NT2/D1 (cell line): ENCODE measurements at regions not wholly inside any gene's neighbourhood (a gene's known extent, or its start where the extent isn't known, plus 50 kb on each side); places are given as distances from the start of the nearest gene placed in this dataset.

Experiments used
- DNase-seq: peaks from one replicate; pipeline ENCODE4 v3.0.0-alpha.2; 2011; ENCODE audit warnings: low read depth, low spot score
- H3K27me3 ChIP-seq: 2 replicates; pipeline ENCODE4 v1.6.0; 2011; ENCODE audit warnings: mild to moderate bottlenecking; ENCODE audit not compliant: insufficient read length, insufficient read depth
- H3K36me3 ChIP-seq: 2 replicates; pipeline ENCODE4 v1.6.1; 2011; ENCODE audit warnings: mild to moderate bottlenecking, low read length, mixed read lengths; ENCODE audit not compliant: insufficient read depth, insufficient read length
- H3K4me1 ChIP-seq: 2 replicates; pipeline ENCODE4 v1.5.1; 2011; ENCODE audit not compliant: insufficient read depth, insufficient read length
- H3K4me3 ChIP-seq: 2 replicates; pipeline ENCODE4 v1.5.1; 2011; ENCODE audit warnings: low read depth; ENCODE audit not compliant: insufficient read length
- H3K9ac ChIP-seq: 2 replicates; pipeline ENCODE4 v1.6.0; 2011; ENCODE audit warnings: low read depth; ENCODE audit not compliant: insufficient read length
- H3K9me3 ChIP-seq: 2 replicates; pipeline ENCODE4 v1.5.1; 2011; ENCODE audit warnings: mild to moderate bottlenecking, low read length; ENCODE audit not compliant: insufficient read depth
- SUZ12 ChIP-seq: IDR thresholded peaks from 2 replicates; pipeline ENCODE4 v1.6.1; 2011; ENCODE audit not compliant: insufficient read length, insufficient read depth; ENCODE audit errors: extremely low read depth
- YY1 ChIP-seq: IDR thresholded peaks from 2 replicates; pipeline ENCODE4 v1.6.1; 2011; ENCODE audit not compliant: insufficient read length, insufficient read depth
- ZNF274 ChIP-seq: IDR thresholded peaks from 2 replicates; pipeline ENCODE4 v1.6.1; 2011; ENCODE audit warnings: mild to moderate bottlenecking, low read depth, low read length

- Histone ChIP-seq H3K9ac (no peak overlapping the region), H3K27me3 (no peaks in the 10 kb centered on the region), H3K4me1 (no peaks in the 10 kb centered on the region), H3K36me3 (no peaks in the 10 kb centered on the region), H3K9me3 (no peaks in the 10 kb centered on the region), H3K4me3 (no peak overlapping the region)
- TF ChIP-seq YY1 = no peak
- no peak for TF ChIP-seq SUZ12
- TF ChIP-seq ZNF274 = no peak
- DNase-seq = no peak
These were observed 407.8 kb upstream of the SGCD start for GRCh38 chr5:155919126-155919525.

GRCh38 chr5:155919725-155920124 is 407.2 kb upstream of the SGCD start:
- H3K4me3 ChIP-seq = no peak overlapping the region
- H3K9me3 ChIP-seq = no peaks in the 10 kb centered on the region
- no peaks in the 10 kb centered on the region for H3K4me1 ChIP-seq
- TF ChIP-seq YY1 (no peak), ZNF274 (no peak), SUZ12 (no peak)
- no peak for DNase-seq
- no peak overlapping the region for H3K9ac ChIP-seq
- no peaks in the 10 kb centered on the region for H3K36me3 ChIP-seq
- H3K27me3 ChIP-seq = no peaks in the 10 kb centered on the region

GRCh38 chr5:155921621-155922020 is 405.3 kb upstream of the SGCD start:
- Histone ChIP-seq H3K27me3 (no peaks in the 10 kb centered on the region), H3K36me3 (no peaks in the 10 kb centered on the region), H3K4me1 (no peaks in the 10 kb centered on the region), H3K9ac (no peak overlapping the region), H3K9me3 (no peaks in the 10 kb centered on the region; the same call in 1 of the 2 replicates), H3K4me3 (no peak overlapping the region)
- TF ChIP-seq YY1 (no peak), ZNF274 (no peak), SUZ12 (no peak)
- DNase-seq = no peak

DNA sequence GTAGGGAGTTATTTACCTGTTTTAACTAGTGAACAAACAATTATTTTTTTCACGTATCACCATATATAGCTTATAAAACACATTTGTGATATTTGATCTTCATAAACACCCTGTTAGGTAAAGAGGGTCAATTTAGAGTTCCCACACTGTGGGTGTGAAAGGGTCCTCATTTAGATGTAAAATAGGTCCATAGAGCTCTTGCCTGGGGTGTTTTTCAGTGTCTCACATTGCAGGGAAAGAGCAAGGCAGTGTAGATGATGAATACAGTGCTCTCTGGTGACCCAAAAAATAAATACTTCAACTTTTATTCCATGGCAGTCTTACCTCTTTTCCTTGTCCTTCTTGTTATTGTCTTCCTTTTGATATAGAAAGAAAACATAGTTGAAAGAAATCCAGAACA is 403.2 kb upstream of the SGCD start:
- Histone ChIP-seq H3K27me3 (no peaks in the 10 kb centered on the region), H3K4me1 (no peaks in the 10 kb centered on the region), H3K4me3 (no peak overlapping the region), H3K9ac (no peak overlapping the region), H3K9me3 (no peaks in the 10 kb centered on the region; the same call in 1 of the 2 replicates), H3K36me3 (no peaks in the 10 kb centered on the region)
- no peak for TF ChIP-seq SUZ12
- TF ChIP-seq ZNF274 = no peak
- TF ChIP-seq YY1 = no peak
- peak; percentile 3 for DNase-seq

- Histone ChIP-seq H3K9ac (no peak overlapping the region), H3K9me3 (no peaks in the 10 kb centered on the region; the same call in 1 of the 2 replicates), H3K27me3 (no peaks in the 10 kb centered on the region), H3K36me3 (no peaks in the 10 kb centered on the region), H3K4me3 (no peak overlapping the region), H3K4me1 (no peaks in the 10 kb centered on the region)
- no peak for TF ChIP-seq SUZ12
- TF ChIP-seq YY1 = no peak
- TF ChIP-seq ZNF274 = no peak
- no peak for DNase-seq
These were observed 400.9 kb upstream of the SGCD start for GRCh38 chr5:155926031-155926430.

GRCh38 chr5:155926766-155927165 is 400.2 kb upstream of the SGCD start:
- no peak for DNase-seq
- H3K9me3 ChIP-seq = no peaks in the 10 kb centered on the region; the same call in 1 of the 2 replicates

DNA sequence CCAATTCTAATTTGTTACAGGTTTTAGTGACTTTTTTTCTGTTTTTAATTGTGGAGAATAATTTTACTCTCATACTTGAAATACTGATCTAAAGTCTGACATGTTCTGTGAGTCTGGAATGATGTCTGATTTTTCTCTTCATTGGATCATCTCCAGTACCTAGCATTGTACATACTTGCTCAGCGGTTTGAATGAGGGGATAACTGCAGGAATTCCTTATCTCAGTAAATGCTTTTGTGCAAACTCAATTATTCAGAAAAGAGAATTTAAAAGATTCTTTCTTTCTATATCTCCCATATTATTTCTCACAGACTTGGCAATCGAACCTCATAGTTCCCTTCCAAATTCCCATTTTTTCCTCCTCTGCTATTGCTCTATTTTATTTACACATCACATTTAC is 397.9 kb upstream of the SGCD start:
- H3K4me1 ChIP-seq = no peaks in the 10 kb centered on the region
- H3K36me3 ChIP-seq = no peaks in the 10 kb centered on the region
- no peak overlapping the region for H3K4me3 ChIP-seq
- no peak for DNase-seq
- TF ChIP-seq SUZ12 = no peak
- TF ChIP-seq ZNF274 = no peak
- no peak for TF ChIP-seq YY1
- no peak overlapping the region for H3K9ac ChIP-seq
- no peaks in the 10 kb centered on the region; the same call in 1 of the 2 replicates for H3K9me3 ChIP-seq
- H3K27me3 ChIP-seq = no peaks in the 10 kb centered on the region

More at GRCh38 chr5:155926766-155927165, 400.2 kb upstream of the SGCD start:
- Histone ChIP-seq H3K4me1 (no peaks in the 10 kb centered on the region), H3K36me3 (no peaks in the 10 kb centered on the region), H3K27me3 (no peaks in the 10 kb centered on the region), H3K4me3 (no peak overlapping the region), H3K9ac (no peak overlapping the region)
- no peak for TF ChIP-seq ZNF274
- TF ChIP-seq YY1 = no peak
- TF ChIP-seq SUZ12 = no peak
